GM12875 (cell line): ENCODE measurements at regions not wholly inside any gene's neighbourhood (a gene's known extent, or its start where the extent isn't known, plus 50 kb on each side); places are given as distances from the start of the nearest gene placed in this dataset.

Experiments
- H3K4me3 ChIP-seq: one replicate; pipeline ENCODE4 v1.5.1; 2011; ENCODE audit warnings: low read depth, low read length, control low read depth
- CTCF ChIP-seq: IDR thresholded peaks from 2 replicates; pipeline ENCODE4 v1.5.1; 2011; ENCODE audit warnings: low read depth, mild to moderate bottlenecking, control low read depth, inconsistent platforms, low read length, moderate library complexity, borderline replicate concordance; ENCODE audit not compliant: insufficient read depth

GRCh38 chr5:30900367-30900766 is 293.1 kb upstream of the CDH6 start:
- no peak for TF ChIP-seq CTCF
- H3K4me3 ChIP-seq, result no peak overlapping the region

GRCh38 chr5:30894811-30895210 is 298.7 kb upstream of the CDH6 start:
- TF ChIP-seq CTCF, result no peak
- no peak overlapping the region for H3K4me3 ChIP-seq

GRCh38 chr5:30891660-30892059 is 301.8 kb upstream of the CDH6 start:
- H3K4me3 ChIP-seq, result no peak overlapping the region
- TF ChIP-seq CTCF, result no peak

GRCh38 chr5:30890377-30890776 is 303.1 kb upstream of the CDH6 start:
- no peak overlapping the region for H3K4me3 ChIP-seq
- TF ChIP-seq CTCF, result no peak

GRCh38 chr5:30880514-30880913 is 313.0 kb upstream of the CDH6 start:
- TF ChIP-seq CTCF, result no peak
- no peak overlapping the region for H3K4me3 ChIP-seq

- no peak for TF ChIP-seq CTCF
- no peak overlapping the region for H3K4me3 ChIP-seq
Observed at GRCh38 chr5:30879887-30880286, 313.6 kb upstream of the CDH6 start.

- no peak overlapping the region for H3K4me3 ChIP-seq
- TF ChIP-seq CTCF, result no peak
Observed at GRCh38 chr5:30878746-30879145, 314.7 kb upstream of the CDH6 start.
